Lung (tissue), 11 donors: ENCODE measurements at regions not wholly inside any gene's neighbourhood (a gene's known extent, or its start where the extent isn't known, plus 50 kb on each side); places are given as distances from the start of the nearest gene placed in this dataset.

Experiments
- ATAC-seq: fragments of 200-7000 bp; cut with Tn5 transposase; one replicate; pipeline ENCODE4 v1.9.1; 2020; ENCODE audit warnings: moderate number of reproducible peaks; ENCODE audit not compliant: insufficient read depth, low FRiP score
- DNase-seq, 3 donors: peaks; one replicate each; pipeline ENCODE4 v3.0.0-alpha.2; 2013 to 2017
- H3K27ac ChIP-seq, 2 donors: one replicate each; pipeline ENCODE4 v1.5.1; 2013; ENCODE audit warnings: mild to moderate bottlenecking in 2 of 2, moderate library complexity in 2 of 2, control low read depth in 1 of 2, inconsistent platforms in 1 of 2, low read depth in 1 of 2, low read length in 1 of 2
- H3K27me3 ChIP-seq, 3 donors: one replicate each; pipeline ENCODE4 v1.5.1; 2013; ENCODE audit warnings: low read length in 2 of 3; ENCODE audit not compliant: control insufficient read depth in 3 of 3, insufficient read depth in 3 of 3
- H3K36me3 ChIP-seq, 4 donors: one replicate each; pipeline ENCODE4 v1.5.1; 2013; ENCODE audit warnings: low read length in 4 of 4, mild to moderate bottlenecking in 1 of 4, moderate library complexity in 1 of 4; ENCODE audit not compliant: control insufficient read depth in 4 of 4, insufficient read depth in 4 of 4
- H3K4me1 ChIP-seq, 5 donors: one replicate each; pipeline ENCODE4 v1.5.1; 2013; ENCODE audit warnings: low read length in 5 of 5, mild to moderate bottlenecking in 2 of 5, moderate library complexity in 1 of 5; ENCODE audit not compliant: control insufficient read depth in 5 of 5, insufficient read depth in 5 of 5
- H3K4me3 ChIP-seq: one replicate; pipeline ENCODE4 v1.5.1; 2013; ENCODE audit warnings: mild to moderate bottlenecking, control low read depth, moderate library complexity
- H3K9ac ChIP-seq, 2 donors: one replicate each; pipeline ENCODE4 v1.5.1; 2013; ENCODE audit warnings: low read length in 2 of 2, control low read depth in 1 of 2; ENCODE audit not compliant: insufficient read depth in 1 of 2
- H3K9me3 ChIP-seq, 4 donors: one replicate each; pipeline ENCODE4 v1.5.1; 2013; ENCODE audit warnings: low read length in 3 of 4, mild to moderate bottlenecking in 1 of 4, moderate library complexity in 1 of 4; ENCODE audit not compliant: control insufficient read depth in 4 of 4, insufficient read depth in 3 of 4
- WGBS, 2 donors: extraction: QIAGEN DNeasy Blood & Tissue Kit; methylation state at CpG; one replicate each; pipeline ENCODE4 v1.1.7; 2013; 5-methylcytosine and 5-hydroxymethylcytosine counted together
- TF ChIP-seq, protein P1 (sequence below): IDR thresholded peaks from 2 replicates; pipeline ENCODE4 v1.5.1; 2012; ENCODE audit warnings: mild to moderate bottlenecking; ENCODE audit errors: control extremely low read depth, extremely low read depth
- donor health status: control.
- donor health status: control.
- donor health status: Bipolar disorder and iron deficiency.
- donor health status: healthy.
- donor health status: DM: yes; HTN: yes; CAD: no.

DNA sequence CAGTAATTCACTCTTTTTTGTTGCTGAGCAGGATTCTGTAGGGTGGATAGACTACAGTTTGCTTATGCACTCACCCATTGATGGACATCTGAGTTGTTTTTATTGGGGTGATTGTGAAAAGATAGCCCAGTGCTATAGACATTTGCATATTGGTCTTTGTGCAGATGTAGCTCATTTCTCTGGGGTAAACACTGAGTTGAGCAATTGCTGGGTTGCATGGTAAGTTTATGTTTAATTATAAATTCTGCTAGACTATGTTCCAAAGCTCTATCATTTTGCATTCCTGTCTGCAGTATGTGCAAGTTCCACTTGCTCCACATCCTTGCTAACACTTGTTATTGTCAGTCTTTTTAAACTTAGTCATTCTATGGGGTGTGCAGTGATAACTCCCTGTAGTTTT is 65.4 kb upstream of the RFLNA start:
- peaks cover 0 to 7% (median 0%) of the 10 kb centered on the region in 5 donors for H3K4me1 ChIP-seq
- no peak overlapping the region for H3K4me3 ChIP-seq
- DNase-seq (no peak), ATAC-seq (no peak)
- H3K9ac ChIP-seq = no peak overlapping the region
- peaks cover 0 to 2% (median 0%) of the 10 kb centered on the region in 3 donors for H3K27me3 ChIP-seq
- no peaks in the 10 kb centered on the region for H3K36me3 ChIP-seq
- peaks cover 0 to 6% (median 2%) of the 10 kb centered on the region in 4 donors for H3K9me3 ChIP-seq
- H3K27ac ChIP-seq = no peak overlapping the region
- TF ChIP-seq, protein P1, sequence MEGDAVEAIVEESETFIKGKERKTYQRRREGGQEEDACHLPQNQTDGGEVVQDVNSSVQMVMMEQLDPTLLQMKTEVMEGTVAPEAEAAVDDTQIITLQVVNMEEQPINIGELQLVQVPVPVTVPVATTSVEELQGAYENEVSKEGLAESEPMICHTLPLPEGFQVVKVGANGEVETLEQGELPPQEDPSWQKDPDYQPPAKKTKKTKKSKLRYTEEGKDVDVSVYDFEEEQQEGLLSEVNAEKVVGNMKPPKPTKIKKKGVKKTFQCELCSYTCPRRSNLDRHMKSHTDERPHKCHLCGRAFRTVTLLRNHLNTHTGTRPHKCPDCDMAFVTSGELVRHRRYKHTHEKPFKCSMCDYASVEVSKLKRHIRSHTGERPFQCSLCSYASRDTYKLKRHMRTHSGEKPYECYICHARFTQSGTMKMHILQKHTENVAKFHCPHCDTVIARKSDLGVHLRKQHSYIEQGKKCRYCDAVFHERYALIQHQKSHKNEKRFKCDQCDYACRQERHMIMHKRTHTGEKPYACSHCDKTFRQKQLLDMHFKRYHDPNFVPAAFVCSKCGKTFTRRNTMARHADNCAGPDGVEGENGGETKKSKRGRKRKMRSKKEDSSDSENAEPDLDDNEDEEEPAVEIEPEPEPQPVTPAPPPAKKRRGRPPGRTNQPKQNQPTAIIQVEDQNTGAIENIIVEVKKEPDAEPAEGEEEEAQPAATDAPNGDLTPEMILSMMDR = no peak

DNA sequence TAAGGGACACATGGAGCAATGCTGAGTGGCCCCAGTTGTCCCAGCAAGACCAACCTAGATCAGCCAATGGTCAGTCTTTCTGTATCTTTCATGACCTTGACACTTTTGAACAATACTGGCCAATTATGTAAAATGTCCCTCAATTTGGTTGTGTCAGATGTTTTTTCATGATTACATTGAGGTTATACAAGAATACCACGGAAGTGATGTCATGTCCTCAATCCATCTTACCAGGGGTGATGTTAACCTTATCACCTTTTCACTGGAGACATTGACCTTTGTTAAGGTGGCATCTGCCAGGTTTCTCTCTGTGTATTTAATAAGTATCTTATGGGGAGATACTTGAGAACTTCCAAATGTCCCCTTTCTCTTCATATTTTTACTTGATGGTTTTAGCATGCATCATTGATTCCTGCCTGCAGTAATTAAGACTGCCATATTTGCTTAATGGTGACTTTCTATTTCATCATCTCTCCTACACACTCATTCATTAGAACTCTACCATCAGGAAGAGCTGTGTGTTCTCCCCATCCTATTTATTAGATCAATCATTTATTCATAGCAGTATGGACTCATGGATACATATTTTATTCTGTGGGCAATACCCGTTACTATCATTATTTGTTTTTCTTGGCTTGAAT is 64.7 kb upstream of the RFLNA start:
- ATAC-seq (no peak), DNase-seq (no peak)
- no peak overlapping the region for H3K9ac ChIP-seq
- TF ChIP-seq, protein P1 = no peak
- peaks cover 0 to 7% (median 0%) of the 10 kb centered on the region in 5 donors for H3K4me1 ChIP-seq
- H3K36me3 ChIP-seq = no peaks in the 10 kb centered on the region
- H3K27me3 ChIP-seq = peaks cover 0 to 2% (median 0%) of the 10 kb centered on the region in 3 donors
- H3K27ac ChIP-seq = no peak overlapping the region
- peaks cover 0 to 6% (median 2%) of the 10 kb centered on the region in 4 donors for H3K9me3 ChIP-seq
- no peak overlapping the region for H3K4me3 ChIP-seq
- 52 to 84% methylated on average over 2 of the region's 2 CpGs for WGBS, 2 donors

DNA sequence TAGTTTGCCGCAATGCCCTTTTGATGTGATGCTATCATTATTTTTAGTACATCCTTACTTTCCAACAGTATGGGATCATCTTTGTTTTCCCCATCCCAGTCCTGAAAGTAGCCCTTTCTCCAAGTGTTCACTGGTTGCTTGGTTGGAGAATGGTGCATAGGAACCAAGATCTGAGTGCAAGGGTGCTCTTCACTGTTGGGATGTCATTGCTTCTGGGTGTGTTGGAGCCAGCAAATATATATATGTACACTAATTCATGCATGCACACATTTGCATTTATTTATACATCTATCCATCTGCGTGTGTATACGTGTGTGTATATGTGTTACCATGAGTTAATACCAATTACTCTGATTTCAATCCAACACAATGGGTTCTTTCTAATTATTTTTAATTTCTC is 64.1 kb upstream of the RFLNA start:
- peaks cover 0 to 2% (median 0%) of the 10 kb centered on the region in 3 donors for H3K27me3 ChIP-seq
- no peak for DNase-seq
- peaks cover 0 to 6% (median 2%) of the 10 kb centered on the region in 4 donors for H3K9me3 ChIP-seq
- H3K4me1 ChIP-seq = peaks cover 0 to 7% (median 0%) of the 10 kb centered on the region in 5 donors
- TF ChIP-seq, protein P1 = no peak
- no peak for ATAC-seq
- no peak overlapping the region for H3K27ac ChIP-seq
- no peak overlapping the region for H3K4me3 ChIP-seq
- H3K9ac ChIP-seq = no peak overlapping the region
- 98 to 99% methylated on average over 3 of the region's 3 CpGs for WGBS, 2 donors
- no peaks in the 10 kb centered on the region for H3K36me3 ChIP-seq
